ENCODE measurements at regions not wholly inside any gene's neighbourhood (a gene's known extent, or its start where the extent isn't known, plus 50 kb on each side); places are given as distances from the start of the nearest gene placed in this dataset.

DNA sequence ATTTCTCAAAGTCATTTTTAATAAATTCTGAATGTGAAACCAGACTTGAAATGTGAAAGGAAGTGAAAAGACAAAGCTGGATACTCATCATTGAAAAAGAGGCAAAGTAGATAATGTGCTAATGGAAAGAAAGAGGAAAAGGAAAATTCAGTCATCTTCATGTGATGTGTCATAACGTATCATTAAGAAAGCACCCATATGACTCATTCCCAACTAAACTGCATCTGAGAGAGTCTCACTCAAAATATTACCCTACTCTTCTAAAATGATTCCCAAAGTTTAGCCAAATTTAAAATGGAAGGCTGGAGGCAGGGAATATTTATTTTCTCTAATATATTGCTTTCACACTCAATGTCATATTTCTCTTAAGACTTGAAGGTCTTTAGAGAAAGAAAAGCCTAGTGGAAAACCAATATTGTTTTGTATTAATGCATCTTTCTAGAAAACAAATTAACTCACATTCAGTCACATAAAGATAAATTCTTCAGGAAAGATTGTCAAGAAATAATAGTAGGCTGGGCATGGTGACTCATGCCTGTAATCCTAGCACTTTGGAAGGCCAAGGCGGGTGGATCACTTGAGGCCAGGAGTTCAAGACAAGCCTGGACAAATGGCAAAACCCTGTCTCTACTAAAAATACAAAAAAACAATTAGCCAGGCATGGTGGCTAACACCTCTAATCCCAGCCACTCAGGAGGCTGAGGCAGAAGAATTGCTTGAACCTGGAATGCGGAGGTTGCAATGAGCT lies 129.9 kb downstream of the SLC30A10 start:
- no peak for DNase-seq

DNA sequence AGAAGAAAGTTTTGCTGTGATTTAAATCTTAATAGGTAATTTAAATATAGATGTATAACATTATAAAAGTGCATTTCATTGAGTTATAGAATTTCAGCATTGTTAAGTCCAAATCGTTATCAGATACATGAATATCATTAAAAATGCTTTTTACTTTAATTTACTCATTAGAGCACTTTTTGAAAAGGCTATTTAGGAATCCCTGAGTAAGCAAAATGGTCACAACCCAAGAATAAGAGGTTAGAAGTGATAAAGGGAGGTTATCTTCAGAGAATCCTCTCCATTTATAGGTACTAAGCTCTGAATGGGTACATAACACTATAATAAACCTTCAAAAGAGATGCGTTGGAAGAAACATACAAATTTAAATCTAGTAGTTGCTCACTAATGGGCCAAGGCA lies 130.7 kb downstream of the SLC30A10 start:
- DNase-seq: no peak

DNA sequence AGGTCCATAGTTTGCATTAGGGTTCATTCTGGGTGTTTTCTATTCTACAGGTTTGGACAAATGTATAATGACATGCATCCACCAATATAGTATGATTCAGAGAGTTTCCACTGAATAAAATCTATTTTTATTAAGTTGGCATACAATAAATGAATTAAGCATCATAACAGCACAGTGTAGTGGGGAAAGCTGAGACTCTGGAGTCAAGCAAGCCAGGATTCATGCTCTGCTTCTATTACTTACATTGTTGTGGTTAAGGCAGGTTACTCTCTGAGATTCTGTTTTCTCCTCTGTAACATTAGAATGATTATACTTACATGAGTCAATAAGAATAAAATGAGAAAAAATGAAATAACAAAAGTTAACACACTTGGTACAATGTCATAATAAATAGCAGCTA lies 131.3 kb downstream of the SLC30A10 start:
- DNase-seq: no peak

DNA sequence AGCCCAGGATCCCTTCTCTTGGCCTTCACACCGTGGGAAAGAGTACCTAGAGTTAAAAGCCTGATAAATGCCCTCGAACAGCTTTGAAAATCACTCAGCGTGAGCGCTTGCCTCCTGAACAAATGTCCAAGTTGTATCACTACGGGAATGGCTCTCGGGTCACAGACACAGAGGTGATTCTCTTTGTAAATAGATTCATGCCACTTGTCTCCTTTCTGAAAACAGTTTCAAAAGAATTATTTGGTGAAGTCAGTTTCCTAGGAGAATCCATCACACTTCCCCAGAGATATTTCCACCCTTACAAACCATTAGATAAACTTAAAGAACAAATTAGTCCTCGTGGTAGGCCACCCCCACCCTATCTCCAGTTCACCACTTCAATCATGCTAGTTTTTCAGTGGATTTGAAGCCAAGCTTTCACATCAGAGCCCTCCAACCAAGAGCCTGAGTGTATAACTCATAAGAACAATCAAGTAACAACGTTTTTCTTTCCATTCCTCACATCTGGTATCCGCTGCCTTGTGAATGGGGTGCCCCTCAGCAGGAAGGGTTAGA lies 132.9 kb downstream of the SLC30A10 start:
- DNase-seq: no peak

DNA sequence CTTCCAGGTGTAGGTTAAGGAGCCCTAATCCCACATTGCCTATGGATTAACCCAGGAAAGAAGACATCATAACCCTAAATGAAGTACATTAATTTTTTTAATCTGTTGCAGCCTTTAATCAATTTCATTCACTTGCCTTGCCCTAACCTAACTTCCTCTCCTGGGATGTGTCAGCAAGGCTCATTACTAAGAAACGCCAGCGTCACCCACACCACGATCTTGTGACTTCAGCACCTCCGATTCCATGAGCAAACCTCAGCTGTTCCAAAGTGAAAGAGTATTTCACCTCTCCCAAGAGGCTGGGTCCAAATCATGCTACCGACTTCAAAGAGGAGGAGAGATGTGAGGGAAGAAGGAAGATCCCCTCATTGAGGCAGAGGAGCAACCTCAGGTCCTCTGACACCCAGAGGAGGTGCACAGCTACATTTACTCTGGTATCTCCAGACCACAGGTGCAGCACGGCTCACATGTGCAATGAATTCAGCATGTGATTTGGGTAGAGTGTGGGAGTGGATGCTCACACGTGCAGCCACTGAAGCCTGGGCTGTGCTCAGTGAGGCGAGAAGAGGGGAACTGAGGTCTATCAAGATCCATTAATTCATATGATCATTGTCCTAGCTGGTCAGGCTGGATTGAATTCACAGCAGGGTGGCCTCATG lies 134.1 kb downstream of the SLC30A10 start:
- DNase-seq: no peak

GRCh38 chr1:219792337-219793021 lies 135.9 kb downstream of the SLC30A10 start:
- DNase-seq: peak; percentile 11

- no peak for DNase-seq
These were observed 136.6 kb downstream of the SLC30A10 start for GRCh38 chr1:219791766-219792165.

DNA sequence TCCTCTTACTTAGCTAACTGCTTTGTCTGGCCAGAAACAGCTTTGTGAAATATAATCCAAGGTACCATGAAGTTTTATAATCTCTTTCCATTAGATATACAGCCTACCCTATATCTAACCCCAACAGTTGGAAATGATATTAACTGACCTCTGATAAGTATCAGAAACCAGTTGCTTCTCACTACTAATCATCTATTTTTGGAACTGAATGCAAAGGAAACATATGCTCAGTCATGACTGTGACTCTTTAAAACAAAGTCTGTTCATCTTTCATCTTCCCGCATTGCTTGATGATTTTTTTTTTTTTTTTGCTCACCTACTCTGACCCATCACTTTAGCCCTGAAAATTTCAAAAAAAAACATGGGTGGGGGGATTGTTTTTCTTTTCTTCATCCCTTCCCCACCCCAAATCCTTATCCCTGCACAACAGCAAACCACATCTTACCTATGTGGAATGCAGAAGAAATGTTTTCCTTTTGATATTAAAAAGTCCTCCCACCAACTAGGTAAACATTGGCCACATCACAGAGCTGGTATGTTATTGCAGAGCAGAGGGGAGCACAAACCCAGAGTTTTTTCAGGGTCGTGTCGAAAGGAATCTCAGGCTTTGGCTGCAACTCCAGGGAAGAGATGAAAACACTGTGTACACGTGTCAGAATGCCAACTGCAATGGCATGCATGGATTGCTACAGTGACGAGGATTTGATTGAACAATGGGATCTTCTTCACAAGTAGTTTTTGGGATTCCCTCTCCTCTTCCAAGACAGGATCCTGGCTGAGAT lies 137.3 kb downstream of the SLC30A10 start:
- DNase-seq: no peak

GRCh38 chr1:219788700-219789099 lies 139.7 kb downstream of the SLC30A10 start:
- DNase-seq: no peak

DNA sequence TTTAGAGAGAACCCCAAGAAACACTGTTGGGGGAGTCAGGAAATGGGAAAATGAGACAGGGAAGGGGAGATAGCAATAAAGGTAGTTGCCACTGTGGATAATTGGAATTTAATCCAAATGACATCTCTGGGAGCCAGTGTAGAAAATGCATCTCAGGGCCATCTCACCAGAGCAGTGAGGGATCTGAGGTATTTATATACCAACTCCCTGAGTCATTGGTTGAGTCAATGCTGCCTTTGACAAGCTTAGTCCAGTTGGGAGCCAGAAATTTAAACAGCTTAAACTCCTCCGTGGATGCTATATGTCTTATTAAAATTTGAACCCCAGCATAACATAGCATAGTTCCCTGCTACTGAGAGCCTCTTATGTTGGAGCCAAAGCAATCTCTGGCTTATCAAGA lies 140.3 kb downstream of the SLC30A10 start:
- no peak for DNase-seq

DNA sequence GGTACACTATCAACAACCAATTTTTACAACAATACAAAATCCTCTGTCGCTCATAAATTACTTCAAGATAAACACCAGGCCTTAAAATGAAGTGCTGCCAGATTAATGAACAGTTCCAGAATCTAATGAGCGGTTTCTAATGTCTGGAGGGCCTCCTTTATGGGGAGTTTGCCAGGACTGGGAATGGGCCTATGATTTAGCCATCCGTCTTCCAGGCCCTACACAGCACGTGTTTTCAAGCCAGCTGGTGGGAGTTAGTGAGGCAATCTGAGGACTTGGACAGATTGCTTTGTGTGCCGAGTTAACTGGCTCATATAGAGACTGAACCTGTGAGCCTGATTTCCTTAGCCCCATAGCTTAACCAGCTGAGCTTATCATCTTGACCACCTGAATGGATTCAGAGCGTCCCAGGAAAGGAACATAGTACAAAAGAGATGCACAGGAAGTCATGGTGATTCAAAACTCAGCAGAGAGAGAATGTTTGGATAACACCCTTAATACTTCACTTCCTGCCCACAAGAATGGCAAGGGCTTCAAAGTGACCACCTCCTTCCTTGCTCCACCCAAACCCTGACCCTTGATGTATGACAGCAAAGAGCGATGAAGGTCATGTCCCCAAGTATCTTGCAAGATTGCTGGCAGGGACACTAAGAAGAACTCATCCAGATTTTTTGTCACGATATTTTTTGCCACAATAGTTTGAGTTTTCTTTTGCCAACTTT lies 143.5 kb downstream of the SLC30A10 start:
- DNase-seq: no peak

DNA sequence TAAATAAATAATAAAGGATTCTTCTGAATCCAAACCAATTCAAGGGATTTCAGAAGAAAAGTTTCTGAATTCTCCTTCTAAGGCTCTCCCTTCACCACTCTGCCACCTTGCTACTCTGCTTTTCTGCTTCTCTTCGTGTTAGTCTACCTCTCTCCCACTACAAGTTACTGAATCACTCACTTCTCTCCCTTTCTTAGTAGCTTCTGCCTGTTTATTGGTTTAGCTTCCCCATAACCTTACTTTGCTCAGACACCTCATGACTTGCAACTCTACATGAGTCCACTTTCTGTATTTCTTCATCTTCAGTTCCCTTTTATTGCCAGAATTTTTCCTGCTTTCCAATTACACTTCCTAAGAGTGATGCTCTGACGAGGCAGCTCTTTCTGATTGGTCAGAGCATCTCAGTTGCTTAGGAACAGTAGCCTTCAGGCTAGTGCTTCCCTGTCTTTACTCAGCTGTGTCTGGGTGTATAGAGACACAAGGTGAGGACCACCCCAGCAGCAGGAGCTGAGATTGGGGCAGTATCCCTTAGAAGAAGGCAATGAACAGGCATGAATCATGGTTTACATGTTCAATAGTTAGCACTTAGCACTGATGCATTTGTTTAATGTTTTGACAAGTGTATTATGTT lies 144.6 kb downstream of the SLC30A10 start:
- peak; percentile 19 for DNase-seq

- no peak for DNase-seq
These were observed 145.4 kb downstream of the SLC30A10 start for GRCh38 chr1:219782929-219783328.

DNA sequence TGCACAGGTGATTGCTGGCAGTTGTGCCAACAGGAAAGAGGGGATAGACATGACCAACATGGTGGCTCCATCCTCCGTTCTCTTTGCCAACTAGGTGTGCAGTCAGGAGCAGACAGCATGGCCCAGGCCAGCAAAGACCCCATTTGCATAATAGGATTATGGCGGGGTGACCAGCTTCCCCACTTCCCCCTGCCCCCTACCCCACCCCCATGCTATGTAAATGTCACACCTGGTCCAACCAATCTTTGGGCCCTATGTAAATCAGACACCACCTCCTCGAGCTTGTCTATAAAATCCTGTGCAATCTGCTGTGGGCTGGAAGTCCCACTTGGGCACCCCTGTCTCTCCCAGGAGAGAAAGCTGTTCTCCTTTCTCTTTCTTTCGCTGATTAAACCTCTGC lies 146.0 kb downstream of the SLC30A10 start:
- DNase-seq: no peak

- DNase-seq: no peak
These were observed 146.9 kb downstream of the SLC30A10 start for GRCh38 chr1:219781491-219781890.

DNA sequence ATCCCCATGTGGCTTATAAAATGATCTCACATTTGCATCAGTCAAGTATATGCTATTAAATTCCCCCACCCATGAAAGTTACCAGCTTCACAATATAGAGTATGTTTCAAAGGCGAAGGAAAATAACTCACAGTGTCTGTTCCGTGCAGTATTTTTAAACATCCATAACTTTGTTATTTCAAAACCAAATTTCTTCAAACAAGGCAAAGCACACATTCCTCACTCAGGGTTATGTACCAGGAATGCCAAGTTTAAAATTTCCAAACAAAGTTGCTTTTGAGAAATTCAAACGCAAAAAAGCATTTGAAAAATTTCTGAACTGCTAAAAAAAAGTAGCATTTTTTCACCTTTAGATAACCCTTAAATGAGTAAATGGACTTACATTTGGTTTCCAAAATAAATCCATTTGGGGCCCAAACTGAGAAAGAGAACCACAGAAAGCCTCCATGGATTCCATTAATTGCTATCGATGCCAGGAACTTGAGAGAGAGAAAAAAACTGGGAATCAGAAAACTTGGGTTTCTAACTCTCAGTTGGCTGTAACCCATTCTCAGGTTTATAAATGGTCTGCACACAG lies 149.5 kb downstream of the SLC30A10 start:
- DNase-seq: no peak

DNA sequence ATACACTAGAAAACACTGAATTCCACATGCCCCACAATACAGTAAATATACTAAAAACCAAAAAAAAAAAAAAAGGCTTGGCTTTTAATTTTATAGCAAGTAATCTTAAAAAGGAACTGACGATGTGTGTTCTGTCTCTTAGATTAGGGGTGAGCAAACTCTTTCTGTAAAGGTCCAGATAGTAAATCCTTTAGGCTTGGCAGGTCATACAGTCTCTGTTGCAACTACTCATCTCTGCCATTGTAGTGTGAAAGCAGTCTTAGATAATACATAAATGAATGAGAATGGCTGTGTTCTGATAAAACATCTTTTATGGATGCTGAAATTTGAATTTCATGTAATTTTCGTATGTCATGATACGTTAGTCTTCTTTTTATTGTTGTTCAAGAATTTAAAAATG lies 150.2 kb downstream of the SLC30A10 start:
- DNase-seq: no peak

DNA sequence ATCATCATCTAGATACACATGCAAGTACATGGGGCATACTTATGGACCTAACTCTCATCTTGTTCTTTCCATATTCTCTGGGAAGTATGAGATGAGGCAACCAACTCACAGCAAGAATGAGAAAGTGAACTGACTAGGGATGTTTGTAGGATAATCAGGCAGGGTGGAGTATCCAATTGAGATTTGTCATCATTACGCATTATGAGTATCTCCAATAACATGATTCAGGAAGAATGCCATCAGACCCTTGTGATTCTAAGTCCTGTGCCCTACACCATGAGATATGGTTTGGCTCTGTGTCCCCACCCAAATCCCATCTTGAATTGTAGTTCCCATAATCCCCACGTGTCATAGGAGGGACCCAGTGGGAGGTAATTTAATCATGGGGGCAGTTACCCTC lies 154.0 kb downstream of the SLC30A10 start:
- no peak for DNase-seq

- no peak for DNase-seq
These were observed 154.6 kb downstream of the SLC30A10 start for GRCh38 chr1:219773775-219774174.

DNA sequence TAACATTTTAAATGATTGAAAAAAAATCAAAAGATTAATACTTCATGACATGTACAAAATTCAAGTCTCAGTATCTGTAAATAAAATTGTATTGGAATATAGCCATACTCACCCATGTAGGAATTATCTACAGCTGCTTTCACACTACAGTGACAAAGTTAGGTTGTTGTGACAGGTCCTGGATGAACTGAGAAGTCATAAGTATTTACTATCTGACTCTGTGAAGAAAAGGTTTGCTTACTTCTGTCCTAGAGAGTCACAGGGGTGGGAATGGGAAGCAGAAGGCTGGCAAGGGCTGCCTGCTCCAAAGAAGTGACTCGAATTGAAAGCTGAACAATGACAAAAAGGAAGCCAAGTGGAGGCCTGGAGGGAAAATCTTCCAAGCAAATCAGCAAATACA lies 155.2 kb downstream of the SLC30A10 start:
- DNase-seq: no peak

DNA sequence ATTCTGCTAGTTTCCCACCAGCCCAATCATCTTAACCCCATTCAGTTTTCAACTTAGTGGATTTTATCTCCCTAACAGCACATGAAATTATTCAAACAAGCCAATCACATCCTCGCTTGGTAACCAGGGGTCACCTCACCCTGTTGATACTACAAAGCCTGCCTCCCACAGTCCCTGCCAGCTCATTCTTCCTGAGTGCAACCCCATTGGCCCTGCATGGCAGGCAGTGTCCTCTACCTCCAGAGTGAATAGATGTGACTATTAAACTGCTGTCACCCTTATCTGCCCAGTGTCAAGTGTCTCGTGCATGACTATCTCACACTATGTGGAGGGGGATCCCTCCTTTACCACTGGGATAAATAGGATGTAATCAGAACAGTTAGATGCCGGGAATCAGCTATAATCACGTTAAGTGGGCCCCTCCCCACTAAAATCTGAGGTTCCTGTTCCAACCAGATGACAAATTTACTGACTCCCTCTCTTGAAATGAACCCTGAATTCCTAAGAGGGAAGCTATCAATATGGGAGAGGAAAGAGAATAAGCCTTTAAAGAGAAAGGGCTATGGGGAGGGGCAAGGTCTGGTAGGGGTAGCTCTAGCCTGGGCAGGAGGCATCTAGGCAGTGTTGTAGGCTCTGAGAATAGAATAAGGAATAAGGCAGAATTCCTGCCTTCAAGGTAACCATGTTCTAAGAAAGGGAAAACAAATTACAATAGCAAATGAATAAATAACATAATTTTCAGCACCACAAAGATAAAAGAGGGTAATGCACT lies 155.9 kb downstream of the SLC30A10 start:
- no peak for DNase-seq

Data from NCI-H1436 (cell line).